ENCODE measurements at regions not wholly inside any gene's neighbourhood (a gene's known extent, or its start where the extent isn't known, plus 50 kb on each side); places are given as distances from the start of the nearest gene placed in this dataset.
"Not testable (repeated sequence)": the region's sequence is repeated elsewhere in the genome, so short reads cannot be mapped to it uniquely, and the experiment has no call there.

- no peak for DNase-seq
Observed at GRCh38 chr21:31609081-31609480, 50.4 kb upstream of the SOD1 start.

- DNase-seq = no peak
Observed at GRCh38 chr21:31607791-31608190, 51.7 kb upstream of the SOD1 start.

GRCh38 chr21:31606081-31606874 is 53.2 kb upstream of the SOD1 start:
- no peak for DNase-seq

- peak; percentile 85 for DNase-seq
Observed at GRCh38 chr21:31604591-31605190, 54.8 kb upstream of the SOD1 start.

GRCh38 chr21:31599563-31599962 is 59.9 kb upstream of the SOD1 start:
- no peak for DNase-seq

- DNase-seq = no peak
Observed at GRCh38 chr21:31599013-31599412, 60.5 kb upstream of the SOD1 start.

GRCh38 chr21:31597683-31598082 is 61.8 kb upstream of the SOD1 start:
- DNase-seq = no peak

- DNase-seq = no peak
Observed at GRCh38 chr21:31596055-31596454, 63.4 kb upstream of the SOD1 start.

- no peak for DNase-seq
Observed at GRCh38 chr21:31594726-31595125, 64.8 kb upstream of the SOD1 start.

GRCh38 chr21:31594279-31594678 is 65.2 kb upstream of the SOD1 start:
- DNase-seq = no peak

- no peak for DNase-seq
Observed at GRCh38 chr21:31592963-31593560, 66.4 kb upstream of the SOD1 start.

GRCh38 chr21:31592516-31592915 is 67.0 kb upstream of the SOD1 start:
- DNase-seq = no peak

GRCh38 chr21:31589820-31590219 is 69.7 kb upstream of the SOD1 start:
- DNase-seq = no peak

GRCh38 chr21:31586118-31586517 is 73.4 kb upstream of the SOD1 start:
- no peak for DNase-seq

GRCh38 chr21:31583937-31584336 is 75.6 kb upstream of the SOD1 start:
- not testable (repeated sequence) for DNase-seq

- no peak for DNase-seq
Observed at GRCh38 chr21:31583498-31583897, 76.0 kb upstream of the SOD1 start.

- DNase-seq = peak; percentile 81
Observed at GRCh38 chr21:31580866-31581276, 78.6 kb upstream of the SOD1 start.

- DNase-seq = no peak
Observed at GRCh38 chr21:31577271-31577670, 82.2 kb upstream of the SOD1 start.

- DNase-seq = no peak
Observed at GRCh38 chr21:31576428-31576827, 83.1 kb upstream of the SOD1 start.

- no peak for DNase-seq
Observed at GRCh38 chr21:31573217-31573616, 86.3 kb upstream of the SOD1 start.

- no peak for DNase-seq
Observed at GRCh38 chr21:31571879-31572278, 87.6 kb upstream of the SOD1 start.

GRCh38 chr21:31570824-31571566 is 88.5 kb upstream of the SOD1 start:
- no peak for DNase-seq

GRCh38 chr21:31566611-31567010 is 92.9 kb upstream of the SOD1 start:
- DNase-seq = no peak

- DNase-seq = peak; percentile 41
Observed at GRCh38 chr21:31566064-31566463, 93.4 kb upstream of the SOD1 start.

All from hematopoietic multipotent progenitor cell treated with erythropoietin and hydrocortisone succinate and interleukin-3 and kit ligand, for 4 days (in vitro differentiated cells).